ENCODE measurements at regions not wholly inside any gene's neighbourhood (a gene's known extent, or its start where the extent isn't known, plus 50 kb on each side); places are given as distances from the start of the nearest gene placed in this dataset.
"Not testable (repeated sequence)": the region's sequence is repeated elsewhere in the genome, so short reads cannot be mapped to it uniquely, and the experiment has no call there.

- H3K27ac Mint-ChIP-seq, result no peak overlapping the region
- H3K9me3 Mint-ChIP-seq, result peaks cover 0 to 4% (median 0%) of the 10 kb centered on the region in 6 donors
- H3K36me3 Mint-ChIP-seq, result no peaks in the 10 kb centered on the region
- peak overlapping the region; percentile 75 to 89 (median 81) for H3K4me3 Mint-ChIP-seq
- peaks cover 1 to 7% (median 7%) of the 10 kb centered on the region in 3 donors for H3K27me3 Mint-ChIP-seq (ENCODE audit: low read depth in 3 of 3)
- no peak for DNase-seq
- peaks cover 8 to 16% of the 10 kb centered on the region in 2 donors for H3K4me1 Mint-ChIP-seq
These were observed 50.6 kb upstream of the RNF182 start for GRCh38 chr6:13874191-13874549.

- Mint-ChIP-seq H3K27me3 (ENCODE audit: low read depth in 3 of 3) (peaks cover 1 to 8% (median 7%) of the 10 kb centered on the region in 3 donors), H3K4me3 (peak overlapping the region; percentile 75 to 89 (median 82)), H3K27ac (peak overlapping the region in 2 of 6 donors; percentile 61 to 77), H3K4me1 (peaks cover 8 to 16% of the 10 kb centered on the region in 2 donors), H3K36me3 (no peaks in the 10 kb centered on the region), H3K9me3 (peaks cover 0 to 4% (median 0%) of the 10 kb centered on the region in 6 donors)
- peak; percentile 42 to 52 (median 43) for DNase-seq
These were observed 51.2 kb upstream of the RNF182 start for GRCh38 chr6:13873288-13874190.

GRCh38 chr6:13872681-13873080 is 52.1 kb upstream of the RNF182 start:
- H3K36me3 Mint-ChIP-seq, result no peaks in the 10 kb centered on the region
- H3K4me3 Mint-ChIP-seq, result peak overlapping the region; percentile 75 to 89 (median 82)
- peak overlapping the region in 1 of 6 donors; percentile 77 for H3K27ac Mint-ChIP-seq
- H3K9me3 Mint-ChIP-seq, result peaks cover 0 to 4% (median 0%) of the 10 kb centered on the region in 6 donors
- peaks cover 1 to 14% (median 4%) of the 10 kb centered on the region in 3 donors for H3K27me3 Mint-ChIP-seq (ENCODE audit: low read depth in 3 of 3)
- no peak for DNase-seq
- H3K4me1 Mint-ChIP-seq, result peaks cover 8 to 16% of the 10 kb centered on the region in 2 donors

GRCh38 chr6:13872006-13872405 is 52.7 kb upstream of the RNF182 start:
- H3K36me3 Mint-ChIP-seq, H3K9me3 Mint-ChIP-seq, H3K27ac Mint-ChIP-seq, H3K4me3 Mint-ChIP-seq, DNase-seq: not testable (repeated sequence)
- H3K4me1 Mint-ChIP-seq, result peaks cover 8 to 16% of the 10 kb centered on the region in 2 donors
- H3K27me3 Mint-ChIP-seq (ENCODE audit: low read depth in 3 of 3), result peaks cover 1 to 16% (median 4%) of the 10 kb centered on the region in 3 donors

- no peak overlapping the region for H3K4me3 Mint-ChIP-seq
- peaks cover 8 to 16% of the 10 kb centered on the region in 2 donors for H3K4me1 Mint-ChIP-seq
- H3K36me3 Mint-ChIP-seq, result no peaks in the 10 kb centered on the region
- DNase-seq, result no peak
- H3K9me3 Mint-ChIP-seq, result no peaks in the 10 kb centered on the region
- no peak overlapping the region for H3K27ac Mint-ChIP-seq
- peaks cover 1 to 16% (median 4%) of the 10 kb centered on the region in 3 donors for H3K27me3 Mint-ChIP-seq (ENCODE audit: low read depth in 3 of 3)
These were observed 54.4 kb upstream of the RNF182 start for GRCh38 chr6:13870214-13870830.

- H3K9me3 Mint-ChIP-seq, result no peaks in the 10 kb centered on the region
- peaks cover 1 to 15% (median 8%) of the 10 kb centered on the region in 3 donors for H3K27me3 Mint-ChIP-seq (ENCODE audit: low read depth in 3 of 3)
- DNase-seq, result no peak
- H3K27ac Mint-ChIP-seq, result no peak overlapping the region
- H3K4me3 Mint-ChIP-seq, result no peak overlapping the region
- peaks cover 4 to 6% of the 10 kb centered on the region in 2 donors for H3K4me1 Mint-ChIP-seq
- no peaks in the 10 kb centered on the region for H3K36me3 Mint-ChIP-seq
These were observed 53.9 kb upstream of the MCUR1 start for GRCh38 chr6:13868236-13868635.

- H3K27me3 Mint-ChIP-seq (ENCODE audit: low read depth in 3 of 3), result peaks cover 1 to 22% (median 11%) of the 10 kb centered on the region in 3 donors
- H3K27ac Mint-ChIP-seq, result no peak overlapping the region
- no peaks in the 10 kb centered on the region for H3K4me1 Mint-ChIP-seq
- peaks cover 0 to 2% (median 0%) of the 10 kb centered on the region in 6 donors for H3K9me3 Mint-ChIP-seq
- DNase-seq, result no peak
- H3K36me3 Mint-ChIP-seq, result no peaks in the 10 kb centered on the region
- no peak overlapping the region for H3K4me3 Mint-ChIP-seq
These were observed 51.9 kb upstream of the MCUR1 start for GRCh38 chr6:13866301-13866700.

GRCh38 chr6:13865141-13865540 is 50.8 kb upstream of the MCUR1 start:
- H3K4me1 Mint-ChIP-seq, result no peaks in the 10 kb centered on the region
- H3K27ac Mint-ChIP-seq, result no peak overlapping the region
- DNase-seq, result no peak
- peaks cover 3 to 30% (median 20%) of the 10 kb centered on the region in 3 donors for H3K27me3 Mint-ChIP-seq (ENCODE audit: low read depth in 3 of 3)
- no peaks in the 10 kb centered on the region for H3K36me3 Mint-ChIP-seq
- peaks cover 0 to 6% (median under 1%) of the 10 kb centered on the region in 6 donors for H3K9me3 Mint-ChIP-seq
- no peak overlapping the region for H3K4me3 Mint-ChIP-seq

GRCh38 chr6:13864669-13865068 is 50.3 kb upstream of the MCUR1 start:
- not testable (repeated sequence) for H3K27ac Mint-ChIP-seq, H3K9me3 Mint-ChIP-seq, DNase-seq, H3K4me3 Mint-ChIP-seq, H3K4me1 Mint-ChIP-seq, H3K36me3 Mint-ChIP-seq
- peaks cover 3 to 31% (median 20%) of the 10 kb centered on the region in 3 donors for H3K27me3 Mint-ChIP-seq (ENCODE audit: low read depth in 3 of 3)
